ENCODE measurements at regions not wholly inside any gene's neighbourhood (a gene's known extent, or its start where the extent isn't known, plus 50 kb on each side); places are given as distances from the start of the nearest gene placed in this dataset.

- TF ChIP-seq EGR1 (IDR thresholded peaks at IDR 0.05; ENCODE audit: borderline replicate concordance, low read depth, low read length), result no peak
- TF ChIP-seq KDM4A (IDR thresholded peaks at IDR 0.05; ENCODE audit: low read depth, low read length, severe bottlenecking), result no peak
- TF ChIP-seq TAF7 (optimal IDR thresholded peaks at IDR 0.05; ENCODE audit: borderline replicate concordance, low read depth, low read length), result no peak
- TF ChIP-seq KDM5A (IDR thresholded peaks at IDR 0.05; ENCODE audit: low read length), result no peak
These were observed 387.9 kb downstream of the MN1 start (continued) for GRCh38 chr22:27413702-27414101.

Measured in H1 (cell line).